Urinary bladder (tissue), 3 donors: ENCODE measurements at regions not wholly inside any gene's neighbourhood (a gene's known extent, or its start where the extent isn't known, plus 50 kb on each side); places are given as distances from the start of the nearest gene placed in this dataset.

Source experiments
- DNase-seq: peaks from one replicate; pipeline ENCODE4 v3.0.0-alpha.2; 2015; ENCODE audit errors: extremely low spot score
- H3K27ac ChIP-seq: one replicate; pipeline ENCODE4 v1.5.1; 2013; ENCODE audit warnings: low read depth, mild to moderate bottlenecking, moderate library complexity
- H3K36me3 ChIP-seq: one replicate; pipeline ENCODE4 v1.6.1; 2013; ENCODE audit warnings: mild to moderate bottlenecking, moderate library complexity; ENCODE audit not compliant: insufficient read depth
- H3K4me1 ChIP-seq: one replicate; pipeline ENCODE4 v1.6.1; 2013; ENCODE audit warnings: mild to moderate bottlenecking, moderate library complexity; ENCODE audit not compliant: insufficient read depth
- H3K4me3 ChIP-seq: one replicate; pipeline ENCODE4 v1.5.1; 2013; ENCODE audit warnings: low read depth, low read length
- WGBS: extraction: QIAGEN DNeasy Blood & Tissue Kit; methylation state at CpG from one replicate; pipeline ENCODE4 v1.1.7; 2013; 5-methylcytosine and 5-hydroxymethylcytosine counted together
- donor health status: healthy with polysubstance abuse.
- donor health status: healthy.

DNA sequence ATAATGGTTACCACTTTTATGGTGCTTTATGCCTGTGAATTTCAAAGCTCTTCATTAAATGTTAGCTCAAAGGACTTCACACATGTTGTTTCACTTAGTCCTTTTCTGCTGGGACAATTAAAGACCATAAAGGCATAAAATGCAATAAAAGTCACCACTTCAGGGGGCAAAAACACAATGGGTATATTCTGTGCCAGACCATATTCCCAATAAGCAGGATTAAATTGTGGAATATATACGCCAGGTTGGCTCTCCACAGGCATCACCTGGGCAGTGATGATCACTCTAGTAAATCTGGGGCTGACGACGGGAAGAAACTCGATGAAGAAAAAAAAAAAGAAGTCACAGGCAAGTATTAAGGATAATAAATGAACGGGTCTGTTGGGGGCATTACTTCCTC lies 370.2 kb upstream of the CNTN4 start:
- H3K27ac ChIP-seq, result no peak overlapping the region
- no peaks in the 10 kb centered on the region for H3K36me3 ChIP-seq
- no peak overlapping the region for H3K4me3 ChIP-seq
- no peaks in the 10 kb centered on the region for H3K4me1 ChIP-seq
- WGBS, result 73% methylated on average over 5 of the region's 5 CpGs
- no peak for DNase-seq

DNA sequence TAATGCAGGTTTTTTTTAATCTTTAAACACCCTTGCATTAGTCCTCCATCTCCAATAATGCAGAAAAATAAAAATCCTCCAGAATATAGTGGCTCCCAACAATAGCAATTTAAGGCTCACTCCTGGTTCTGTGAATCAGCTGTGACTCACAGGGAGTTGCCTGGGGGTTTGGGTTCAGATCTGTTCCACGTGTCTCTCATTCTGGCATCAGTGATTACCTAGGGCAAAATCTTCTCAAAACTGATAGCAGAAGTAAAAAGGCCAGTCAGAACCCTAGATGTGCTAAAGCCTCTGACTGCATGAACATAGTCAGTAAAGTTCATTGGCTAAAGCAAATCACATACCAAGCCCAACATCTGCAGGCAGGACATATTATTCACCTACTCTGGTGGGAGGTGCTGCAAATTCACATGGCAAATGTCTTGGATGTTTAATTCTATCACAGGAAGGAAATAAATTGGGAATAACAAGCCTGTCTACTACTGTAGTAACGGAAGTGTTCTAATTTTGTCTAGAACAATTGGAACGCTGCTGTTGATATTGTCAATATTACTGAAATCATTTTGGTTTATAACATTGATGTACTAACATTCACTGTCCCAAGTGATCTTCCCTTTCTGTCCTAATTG lies 364.1 kb upstream of the CNTN4 start:
- 79% methylated on average over 3 of the region's 3 CpGs for WGBS
- Histone ChIP-seq H3K4me3 (no peak overlapping the region), H3K4me1 (no peaks in the 10 kb centered on the region), H3K27ac (no peak overlapping the region), H3K36me3 (no peaks in the 10 kb centered on the region)
- no peak for DNase-seq

DNA sequence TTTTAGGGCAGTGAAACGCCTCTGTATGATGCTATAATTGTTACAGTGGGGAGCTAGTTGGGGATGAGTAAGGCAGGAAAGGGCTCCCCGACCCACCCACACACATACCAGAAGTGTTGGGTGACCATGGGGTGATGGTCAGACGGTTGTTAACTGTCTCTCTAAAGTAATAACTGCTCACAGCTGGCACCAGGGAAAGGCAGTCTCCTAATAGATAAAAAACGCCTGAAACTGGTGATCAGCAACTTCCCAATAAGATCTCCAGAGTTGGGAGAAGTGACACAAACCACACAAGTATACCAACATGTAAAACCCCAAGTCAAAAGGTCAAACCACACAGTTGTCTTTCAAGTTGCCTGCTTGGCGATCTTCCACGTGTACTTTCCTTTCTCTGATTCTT lies 346.5 kb upstream of the CNTN4 start:
- H3K27ac ChIP-seq, result no peak overlapping the region
- no peaks in the 10 kb centered on the region for H3K36me3 ChIP-seq
- WGBS, result 64% methylated on average over 6 of the region's 6 CpGs
- no peak for DNase-seq
- no peak overlapping the region for H3K4me3 ChIP-seq
- H3K4me1 ChIP-seq, result no peaks in the 10 kb centered on the region

DNA sequence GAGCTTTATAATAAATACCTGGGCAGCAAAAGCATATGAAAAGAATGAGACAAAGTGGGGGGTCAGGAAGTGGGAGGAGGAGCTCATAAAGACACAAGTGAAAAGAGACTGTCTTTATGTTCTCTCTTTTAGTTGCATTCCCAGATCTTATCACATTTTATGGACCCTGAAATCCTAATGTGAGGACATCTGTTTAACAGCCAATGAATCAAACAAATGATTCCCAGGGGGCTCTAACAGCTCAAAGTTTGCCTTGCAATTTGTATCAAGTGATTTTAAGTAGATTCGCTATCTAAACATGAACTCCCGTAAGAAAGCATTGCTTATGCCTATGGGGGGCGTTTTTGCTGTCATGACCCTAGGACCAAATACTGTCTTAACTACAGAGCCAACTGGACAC lies 332.3 kb upstream of the CNTN4 start:
- no peak for DNase-seq
- Histone ChIP-seq H3K36me3 (no peaks in the 10 kb centered on the region), H3K4me3 (no peak overlapping the region), H3K27ac (no peak overlapping the region), H3K4me1 (no peaks in the 10 kb centered on the region)
- 34% methylated on average over 3 of the region's 3 CpGs for WGBS

DNA sequence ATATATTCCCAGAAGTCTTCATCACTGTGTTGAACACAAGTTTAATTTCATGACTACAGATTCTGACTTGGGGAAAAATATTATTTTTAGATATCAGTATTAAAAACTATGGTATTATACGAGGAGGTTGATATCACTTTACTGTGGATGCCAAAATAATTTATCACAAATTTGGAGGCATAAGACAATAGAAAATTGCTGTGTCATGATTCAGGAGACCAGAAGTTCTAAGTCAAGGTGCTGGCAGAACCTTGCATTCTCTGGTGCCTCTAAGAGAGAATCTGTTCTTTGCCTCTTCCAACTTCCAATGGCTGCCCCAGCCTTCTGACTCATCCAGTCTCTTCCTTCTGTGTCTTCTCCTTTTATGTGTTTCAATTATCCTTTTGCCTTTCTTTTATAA lies 325.0 kb upstream of the CNTN4 start:
- no peaks in the 10 kb centered on the region for H3K36me3 ChIP-seq
- DNase-seq, result no peak
- WGBS, result 70% methylated on average over 1 of the region's 1 CpG
- no peaks in the 10 kb centered on the region for H3K4me1 ChIP-seq
- H3K27ac ChIP-seq, result no peak overlapping the region
- H3K4me3 ChIP-seq, result no peak overlapping the region

DNA sequence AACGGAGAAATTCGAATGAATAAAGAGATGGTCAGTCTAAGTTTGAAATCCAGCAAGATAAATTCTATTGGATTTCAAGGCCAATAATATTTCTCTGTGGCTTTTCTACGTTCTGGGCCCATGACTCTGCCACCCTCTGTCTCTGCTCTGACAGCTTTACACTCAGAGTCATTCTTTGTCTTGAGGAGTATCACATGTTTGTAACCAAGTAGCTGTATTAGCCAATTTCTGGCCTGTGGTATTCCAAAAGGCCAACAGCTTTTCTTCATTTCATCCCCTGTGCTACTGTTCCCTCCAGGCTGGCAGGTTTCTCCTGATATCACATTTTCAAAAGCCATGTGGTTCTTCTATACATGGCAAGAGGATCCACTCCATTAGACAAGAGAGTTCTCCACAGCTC lies 324.1 kb upstream of the CNTN4 start:
- 74% methylated on average over 3 of the region's 3 CpGs for WGBS
- no peak overlapping the region for H3K4me3 ChIP-seq
- H3K36me3 ChIP-seq, result no peaks in the 10 kb centered on the region
- no peak for DNase-seq
- H3K27ac ChIP-seq, result no peak overlapping the region
- H3K4me1 ChIP-seq, result no peaks in the 10 kb centered on the region

DNA sequence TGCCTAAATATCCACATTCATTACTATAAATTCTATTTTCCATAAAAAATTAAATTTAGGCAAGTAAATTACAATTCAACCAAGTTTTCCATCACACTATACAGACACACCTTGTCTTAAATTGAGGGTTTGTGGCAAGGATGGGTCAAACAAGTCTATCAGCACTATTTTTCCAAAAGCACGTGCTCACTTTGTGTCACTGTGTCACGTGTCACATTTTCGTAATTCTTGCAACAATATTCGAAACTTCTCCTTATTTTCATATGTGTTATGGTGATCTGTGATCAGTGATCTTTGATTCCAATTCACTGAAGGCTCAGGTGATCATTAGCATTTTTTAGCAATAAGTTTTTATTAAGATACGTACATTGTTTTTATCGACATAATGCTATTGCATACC lies 323.3 kb upstream of the CNTN4 start:
- no peak overlapping the region for H3K4me3 ChIP-seq
- 75% methylated on average over 6 of the region's 6 CpGs for WGBS
- no peaks in the 10 kb centered on the region for H3K4me1 ChIP-seq
- H3K27ac ChIP-seq, result no peak overlapping the region
- DNase-seq, result no peak
- H3K36me3 ChIP-seq, result no peaks in the 10 kb centered on the region

DNA sequence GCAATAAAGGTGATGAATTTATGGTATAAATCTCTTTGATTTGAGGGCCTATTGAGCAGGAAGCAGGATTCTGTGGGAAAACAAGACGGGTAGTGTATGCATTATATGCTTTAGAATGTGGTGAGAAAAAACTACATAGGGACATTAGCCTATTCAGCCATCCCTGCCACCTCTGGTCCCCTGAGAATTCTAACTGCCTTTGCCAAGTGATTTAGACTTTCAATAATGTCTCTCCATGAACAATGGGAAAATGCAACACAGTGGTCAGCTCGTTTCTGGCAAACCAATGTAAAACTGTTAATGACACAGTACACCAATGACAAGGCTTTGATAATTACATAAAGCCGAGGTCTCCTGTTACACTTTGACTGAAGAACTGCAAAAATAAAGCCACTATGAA lies 314.7 kb upstream of the CNTN4 start:
- no peak for DNase-seq
- H3K4me3 ChIP-seq, result no peak overlapping the region
- 73% methylated on average over 3 of the region's 3 CpGs for WGBS
- H3K36me3 ChIP-seq, result no peaks in the 10 kb centered on the region
- H3K4me1 ChIP-seq, result no peaks in the 10 kb centered on the region
- no peak overlapping the region for H3K27ac ChIP-seq

DNA sequence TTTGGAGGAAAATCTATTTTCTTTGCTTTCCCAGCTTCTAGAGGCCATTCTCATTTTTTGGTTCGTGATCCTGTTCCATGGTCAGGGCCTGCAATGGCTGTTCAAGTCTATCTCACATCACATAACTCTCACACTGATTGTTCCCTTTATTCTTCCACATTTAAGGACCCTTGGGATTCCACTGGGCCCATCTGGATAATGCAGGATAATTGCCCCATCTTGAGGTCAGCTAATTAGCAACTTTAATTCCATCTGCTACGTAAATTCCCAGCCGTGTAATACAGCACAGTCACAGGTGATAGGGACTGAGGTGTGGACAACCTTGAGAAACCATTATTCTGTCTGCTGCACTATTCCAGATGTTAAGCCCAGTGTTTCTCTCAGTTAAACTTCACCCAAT lies 311.6 kb upstream of the CNTN4 start:
- Histone ChIP-seq H3K27ac (no peak overlapping the region), H3K4me1 (no peaks in the 10 kb centered on the region), H3K4me3 (no peak overlapping the region), H3K36me3 (no peaks in the 10 kb centered on the region)
- 65% methylated on average over 3 of the region's 3 CpGs for WGBS
- no peak for DNase-seq

DNA sequence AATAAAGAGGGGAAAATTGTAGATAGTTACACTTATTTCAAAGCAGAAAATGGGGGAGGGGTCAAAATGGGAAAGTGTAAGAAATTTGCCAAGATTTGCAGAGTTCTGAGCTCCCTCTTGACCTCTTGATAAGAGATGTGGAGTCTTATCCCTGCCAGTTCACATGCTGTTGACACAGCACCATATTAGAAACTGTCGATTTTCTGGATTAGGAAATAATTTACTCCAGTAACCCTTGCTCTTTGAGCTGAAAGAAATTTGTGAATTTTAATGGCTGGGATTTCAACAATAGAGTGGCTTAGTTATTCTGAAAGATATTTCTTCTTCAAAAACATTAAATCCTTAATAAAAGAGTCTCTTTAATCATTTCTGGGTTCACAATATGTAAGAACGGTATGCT lies 306.2 kb upstream of the CNTN4 start:
- no peak overlapping the region for H3K27ac ChIP-seq
- no peaks in the 10 kb centered on the region for H3K4me1 ChIP-seq
- WGBS, result 86% methylated on average over 2 of the region's 2 CpGs
- no peaks in the 10 kb centered on the region for H3K36me3 ChIP-seq
- no peak for DNase-seq
- no peak overlapping the region for H3K4me3 ChIP-seq

DNA sequence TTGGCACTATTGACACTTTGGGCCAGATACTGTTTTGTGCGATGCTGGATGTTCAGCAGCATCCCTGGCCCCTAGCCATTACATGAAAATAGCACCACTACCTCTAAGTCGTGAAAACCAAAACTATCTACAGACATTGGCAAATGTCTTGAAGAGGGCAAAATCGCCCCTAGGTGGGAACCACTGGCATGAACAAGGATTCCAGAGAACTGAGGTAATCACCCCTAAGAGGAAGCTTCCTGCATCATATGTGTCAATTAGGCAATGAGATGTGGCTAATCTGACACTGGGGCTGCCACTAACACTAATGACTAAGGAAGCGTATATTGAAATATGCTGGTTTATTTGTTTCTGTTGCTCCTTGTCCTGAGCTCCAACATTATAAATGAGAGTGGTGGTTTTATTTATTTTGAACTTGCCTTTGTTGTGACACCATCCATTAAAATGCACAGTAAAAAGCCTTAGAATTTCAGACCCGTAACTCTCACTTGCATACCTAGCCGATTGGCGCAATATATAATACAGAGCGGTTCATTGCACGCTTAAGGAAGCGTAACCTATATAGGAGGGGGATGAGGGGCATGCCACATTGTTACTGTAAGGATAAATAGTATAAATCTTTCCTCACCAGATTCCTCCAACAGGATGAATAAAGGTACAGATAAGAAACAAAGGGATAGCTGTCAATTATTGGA lies 299.8 kb upstream of the CNTN4 start:
- H3K36me3 ChIP-seq, result no peaks in the 10 kb centered on the region
- no peak for DNase-seq
- no peak overlapping the region for H3K27ac ChIP-seq
- WGBS, result 89% methylated on average over 10 of the region's 10 CpGs
- H3K4me3 ChIP-seq, result no peak overlapping the region
- no peaks in the 10 kb centered on the region for H3K4me1 ChIP-seq

DNA sequence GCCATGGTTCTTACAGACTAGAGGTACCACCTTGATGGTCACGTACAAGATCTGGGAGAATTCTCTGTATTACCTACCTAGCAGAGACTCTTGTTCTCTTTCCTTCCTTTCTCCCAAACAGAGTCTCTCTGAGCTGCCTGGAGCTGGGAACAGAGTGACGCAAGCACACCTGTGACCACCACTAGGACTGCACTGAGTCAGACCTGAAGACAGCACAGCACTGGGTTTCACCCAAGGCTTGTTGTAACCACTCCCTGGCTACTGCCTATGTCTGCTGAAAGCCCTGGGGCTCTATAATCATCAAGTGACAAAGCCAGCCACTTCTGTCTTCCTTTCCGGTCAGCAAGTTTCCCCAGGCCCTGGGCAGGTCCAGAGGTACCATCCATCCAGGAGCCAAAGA lies 293.3 kb upstream of the CNTN4 start:
- WGBS, result 91% methylated on average over 3 of the region's 3 CpGs
- H3K4me3 ChIP-seq, result no peak overlapping the region
- H3K36me3 ChIP-seq, result no peaks in the 10 kb centered on the region
- H3K27ac ChIP-seq, result no peak overlapping the region
- DNase-seq, result no peak
- H3K4me1 ChIP-seq, result no peaks in the 10 kb centered on the region

DNA sequence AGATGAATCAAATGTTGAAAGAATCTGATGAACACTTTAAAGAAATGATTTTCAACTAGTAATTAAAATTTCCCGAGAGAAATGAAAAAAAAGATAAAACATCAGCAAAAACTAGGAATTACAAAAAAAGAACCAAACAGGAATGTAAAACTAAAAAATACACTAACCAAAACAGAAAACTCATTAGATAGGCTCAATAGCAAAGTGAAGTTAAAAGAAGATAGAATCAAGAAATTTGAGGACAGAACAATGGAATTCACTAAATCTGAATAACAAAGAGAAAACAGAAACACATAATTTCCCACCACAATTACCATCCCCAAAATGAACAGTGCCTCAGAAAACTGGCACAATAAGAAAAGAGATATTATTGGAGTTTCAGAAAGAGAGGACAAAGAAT lies 290.1 kb upstream of the CNTN4 start:
- Histone ChIP-seq H3K4me3 (no peak overlapping the region), H3K27ac (no peak overlapping the region), H3K4me1 (no peaks in the 10 kb centered on the region), H3K36me3 (no peaks in the 10 kb centered on the region)
- DNase-seq, result no peak
- 95% methylated on average over 1 of the region's 1 CpG for WGBS

DNA sequence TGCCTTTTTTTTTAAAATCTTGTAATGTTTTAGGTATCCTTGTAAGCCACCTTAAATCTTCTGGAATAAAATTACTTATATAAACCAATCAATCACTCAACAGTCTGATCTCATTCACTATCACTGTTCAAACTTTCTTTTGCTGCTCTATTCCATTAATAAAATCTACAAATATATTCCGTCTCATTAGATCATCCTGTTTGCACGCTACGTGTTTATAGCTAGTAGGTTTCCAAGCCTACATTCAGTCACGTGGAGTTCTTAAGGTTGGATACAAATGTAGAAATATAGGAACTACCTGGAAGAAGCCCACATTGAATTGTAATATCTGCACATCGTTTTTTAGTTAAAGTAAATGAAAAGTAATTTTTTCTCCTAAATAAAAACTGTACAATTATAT lies 274.8 kb upstream of the CNTN4 start:
- no peak for DNase-seq
- 73% methylated on average over 5 of the region's 5 CpGs for WGBS

DNA sequence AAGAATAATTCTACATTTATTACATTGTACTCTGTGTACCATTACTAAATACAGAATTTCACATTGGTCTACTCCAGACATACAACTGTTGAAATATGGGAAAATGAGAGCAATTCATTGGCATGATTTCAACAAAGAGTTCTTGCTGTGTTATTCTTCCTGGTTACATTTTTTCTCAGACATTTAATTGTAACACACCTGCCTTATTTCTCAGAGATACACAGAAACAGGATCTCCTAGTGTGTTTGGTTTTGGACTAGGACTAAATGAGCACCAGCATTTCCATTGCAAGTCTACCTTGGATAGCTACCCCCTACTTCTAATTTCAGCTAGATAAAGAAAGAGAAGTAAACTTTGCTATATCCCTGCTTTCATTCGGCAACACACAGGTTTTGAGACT lies 274.3 kb upstream of the CNTN4 start:
- 93% methylated on average over 1 of the region's 1 CpG for WGBS

More for the DNA sequence above, 274.8 kb upstream of the CNTN4 start:
- no peaks in the 10 kb centered on the region for H3K4me1 ChIP-seq
- H3K27ac ChIP-seq, result no peak overlapping the region
- H3K36me3 ChIP-seq, result no peaks in the 10 kb centered on the region
- no peak overlapping the region for H3K4me3 ChIP-seq

More for the DNA sequence above, 274.3 kb upstream of the CNTN4 start:
- no peak overlapping the region for H3K4me3 ChIP-seq
- H3K36me3 ChIP-seq, result no peaks in the 10 kb centered on the region
- no peaks in the 10 kb centered on the region for H3K4me1 ChIP-seq
- no peak overlapping the region for H3K27ac ChIP-seq
- DNase-seq, result no peak
